Endothelial cell of umbilical vein (primary cell): ENCODE measurements at regions not wholly inside any gene's neighbourhood (a gene's known extent, or its start where the extent isn't known, plus 50 kb on each side); places are given as distances from the start of the nearest gene placed in this dataset.

Experiments used
- BruUV-seq: library from RNA; stranded (reverse); fragments of 400-500 nt; replicated peaks from 2 replicates; lab custom pipeline; 2021; lab: Mats Ljungman, UMichigan
- CTCF ChIA-PET: fragments of 300-600, 350-600 bp; sonication (Branson Sonifier 250); formaldehyde crosslinking; loops from one replicate; lab custom pipeline; 2021; ENCODE audit warnings: antibody characterized with exemption, inconsistent platforms; lab: Charles Lee
- POLR2A ChIA-PET: fragments of 300-600, 350-600 bp; sonication (Branson Sonifier 250); formaldehyde crosslinking; loops from one replicate; lab custom pipeline; 2021; ENCODE audit warnings: antibody characterized with exemption, inconsistent platforms; lab: Charles Lee
- DNase-seq: peaks from one replicate; pipeline ENCODE4 v3.0.0-alpha.2; 2011; ENCODE audit warnings: low read depth, low spot score
- FAIRE-seq: peaks from 2 replicates; lab custom pipeline; 2011; peaks lifted over from hg19 to GRCh38; lab: Jason Lieb, UNC
- H2AFZ ChIP-seq: 2 replicates; pipeline ENCODE4 v1.6.0; 2012; ENCODE audit warnings: low read depth, low read length, control low read depth, inconsistent platforms
- H3K27ac ChIP-seq: 2 replicates; pipeline ENCODE4 v1.5.1; 2011; ENCODE audit warnings: low read depth, mild to moderate bottlenecking, control low read depth, low read length, moderate library complexity; ENCODE audit not compliant: insufficient read depth
- H3K27me3 ChIP-seq, 2 experiments: 2 replicates each; pipeline versions ENCODE4 v1.6.0 to v1.6.1; 2011; ENCODE audit warnings: low read length in 2 of 2, mixed read lengths in 1 of 2; ENCODE audit not compliant: control insufficient read depth in 2 of 2, insufficient read depth in 2 of 2
- H3K36me3 ChIP-seq, 2 experiments: 2 replicates in 1 of 2; 3 replicates in 1 of 2; pipeline ENCODE4 v1.5.1; 2011; ENCODE audit warnings: low read length in 2 of 2, mild to moderate bottlenecking in 1 of 2, moderate library complexity in 1 of 2; ENCODE audit not compliant: control insufficient read depth in 2 of 2, insufficient read depth in 2 of 2; ENCODE audit errors: extremely low read depth in 1 of 2
- H3K4me1 ChIP-seq: 3 replicates; pipeline ENCODE4 v1.5.1; 2011; ENCODE audit warnings: mild to moderate bottlenecking, low read length; ENCODE audit not compliant: control insufficient read depth, insufficient read depth; ENCODE audit errors: extremely low read depth
- H3K4me2 ChIP-seq: 2 replicates; pipeline ENCODE4 v1.6.1; 2011; ENCODE audit warnings: low read length, control low read depth, mixed read lengths; ENCODE audit not compliant: insufficient read depth
- H3K4me3 ChIP-seq, 3 experiments: fragments of 200-600 bp in 1 of 3; sonication (generic), shearing (Covaris generic) in 1 of 3; replicated peaks in 1 of 3; 2 replicates each; pipeline ENCODE4 v1.5.1; 2011 to 2016; ENCODE audit warnings: control low read depth in 3 of 3, low read length in 3 of 3, mild to moderate bottlenecking in 2 of 3, inconsistent platforms in 1 of 3, low read depth in 1 of 3, moderate library complexity in 1 of 3; ENCODE audit not compliant: insufficient read depth in 1 of 3
- H3K79me2 ChIP-seq: 2 replicates; pipeline ENCODE4 v1.6.0; 2012; ENCODE audit warnings: low read length, inconsistent platforms; ENCODE audit not compliant: control insufficient read depth, insufficient read depth
- H3K9ac ChIP-seq: replicated peaks from 2 replicates; pipeline ENCODE3; 2011; ENCODE audit warnings: low read length, control low read depth; ENCODE audit not compliant: insufficient read depth; ENCODE audit errors: extremely low read depth
- H3K9me1 ChIP-seq: replicated peaks from 3 replicates; pipeline ENCODE4 v1.6.0; 2011; ENCODE audit warnings: mild to moderate bottlenecking, low read length; ENCODE audit not compliant: control insufficient read depth, insufficient read depth; ENCODE audit errors: extremely low read depth
- H3K9me3 ChIP-seq: replicated peaks from 2 replicates; pipeline ENCODE4 v1.5.1; 2012; ENCODE audit warnings: low read length, inconsistent platforms; ENCODE audit not compliant: control insufficient read depth, insufficient read depth
- H4K20me1 ChIP-seq: replicated peaks from 2 replicates; pipeline ENCODE3; 2011; ENCODE audit warnings: mild to moderate bottlenecking, low read length; ENCODE audit not compliant: control insufficient read depth, insufficient read depth; ENCODE audit errors: extremely low read depth
- CTCF ChIP-seq, 2 donors: IDR thresholded peaks; 1 replicate in 1 of 2; 2 replicates in 1 of 2; pipeline ENCODE4 v1.5.1; 2011; ENCODE audit warnings: low read length in 2 of 2, mild to moderate bottlenecking in 2 of 2, moderate library complexity in 2 of 2, control low read depth in 1 of 2, inconsistent platforms in 1 of 2, low read depth in 1 of 2; ENCODE audit not compliant: insufficient read depth in 1 of 2; ENCODE audit errors: extremely low read depth in 1 of 2
- EZH2 ChIP-seq: IDR thresholded peaks from 2 replicates; pipeline ENCODE4 v1.6.1; 2012; ENCODE audit warnings: borderline replicate concordance, low read depth, mild to moderate bottlenecking, moderate library complexity, low read length, inconsistent platforms; ENCODE audit not compliant: severe bottlenecking
- FOS ChIP-seq: IDR thresholded peaks from 2 replicates; pipeline ENCODE4 v1.6.1; 2011; ENCODE audit warnings: mild to moderate bottlenecking, low read length, moderate library complexity, borderline replicate concordance; ENCODE audit not compliant: insufficient read depth
- GATA2 ChIP-seq: IDR thresholded peaks from 2 replicates; pipeline ENCODE4 v1.7.0; 2011; ENCODE audit warnings: low read depth, mild to moderate bottlenecking, moderate library complexity, mixed read lengths, low read length; ENCODE audit not compliant: insufficient read length, insufficient read depth
- JUN ChIP-seq: IDR thresholded peaks from 2 replicates; pipeline ENCODE4 v1.6.1; 2011; ENCODE audit warnings: borderline replicate concordance, low read depth; ENCODE audit not compliant: insufficient read length, insufficient read depth
- MAX ChIP-seq: IDR thresholded peaks from 2 replicates; pipeline ENCODE4 v1.6.1; 2011; ENCODE audit not compliant: insufficient read depth, insufficient read length
- MYC ChIP-seq: IDR thresholded peaks from one replicate; pipeline ENCODE4 v1.6.1; 2011; ENCODE audit warnings: mild to moderate bottlenecking, low read depth, low read length
- POLR2A ChIP-seq: IDR thresholded peaks from 2 replicates; pipeline ENCODE4 v1.6.1; 2012; ENCODE audit warnings: low read depth, mild to moderate bottlenecking, control low read depth, low read length
- POLR2AphosphoS5 ChIP-seq: IDR thresholded peaks from 2 replicates; pipeline ENCODE4 v1.6.1; 2012; ENCODE audit warnings: low read depth, mild to moderate bottlenecking, control low read depth, low read length, moderate library complexity; ENCODE audit not compliant: insufficient read depth
- dilution Hi-C: fragments of 300-500 bp; cut with MboI; formaldehyde crosslinking; loops from one replicate; pipeline ENCODE4 v1.15.0; 2019; ENCODE audit warnings: low sequenced_read_pairs; ENCODE audit not compliant: extremely low pct_ligation_motif_present
- intact Hi-C: fragments of 100-400 bp; cut with micrococcal nuclease; formaldehyde crosslinking; loops from one replicate; pipeline ENCODE4 v1.10.0; 2022

- CTCF ChIA-PET, result interaction anchor here (1.4 to 4.6 kb wide), 4 partner anchors 43 to 418 kb away, joined by 4 to 88 read pairs (median 26); no protein-coding TSS in a partner anchor
- Histone ChIP-seq H4K20me1 (no peaks in the 10 kb centered on the region), H3K4me2 (no peak overlapping the region), H3K9ac (no peak overlapping the region), H3K4me1 (peaks cover 47% of the 10 kb centered on the region), H2AFZ (no peak overlapping the region), H3K9me1 (no peaks in the 10 kb centered on the region), H3K79me2 (no peaks in the 10 kb centered on the region), H3K27ac (no peak overlapping the region), H3K36me3 (no peaks in the 10 kb centered on the region), H3K27me3 (no peaks in the 10 kb centered on the region), H3K4me3 (no peak overlapping the region), H3K9me3 (no peaks in the 10 kb centered on the region)
- DNase-seq (no peak), FAIRE-seq (no peak)
- POLR2A ChIA-PET, result no interaction called here
- dilution Hi-C loops, result no loop called here
- no peak for TF ChIP-seq MAX
- TF ChIP-seq MYC, result no peak
- no peak for TF ChIP-seq FOS
- TF ChIP-seq EZH2, result no peak
- no peak for TF ChIP-seq CTCF (IDR thresholded peaks at IDR 0.05; ENCODE audit: extremely low read depth in 1 of 2, insufficient read depth in 1 of 2, low read depth in 1 of 2, low read length in 2 of 2)
- TF ChIP-seq POLR2A, result no peak
- TF ChIP-seq JUN, result no peak
- no peak for TF ChIP-seq POLR2AphosphoS5
- TF ChIP-seq GATA2, result no peak
- no TSS peak for BruUV-seq
- intact Hi-C loops, result loop anchor here (2.0 to 5.0 kb wide), 3 partner anchors 175 to 269 kb away; no protein-coding TSS in a partner anchor
Observed at GRCh38 chr7:32161708-32162107, 91.5 kb upstream of the PDE1C start.
